BJ (cell line): ENCODE measurements at regions not wholly inside any gene's neighbourhood (a gene's known extent, or its start where the extent isn't known, plus 50 kb on each side); places are given as distances from the start of the nearest gene placed in this dataset.

Experiments
- CTCF ChIA-PET: fragments of 350-600 bp; formaldehyde crosslinking; extraction: SDS; loops from one replicate; lab custom pipeline; 2021; ENCODE audit warnings: antibody characterized with exemption, inconsistent platforms; lab: Yijun Ruan, JAX
- POLR2A ChIA-PET: fragments of 300-600 bp; sonication (Branson Sonifier 250); formaldehyde crosslinking; extraction: SDS; loops from one replicate; lab custom pipeline; 2021; ENCODE audit warnings: antibody characterized with exemption; lab: Charles Lee
- DNase-seq: peaks from one replicate; pipeline ENCODE4 v3.0.0-alpha.2; 2011; ENCODE audit warnings: low read depth
- H3K27me3 ChIP-seq: 2 replicates; pipeline ENCODE4 v1.6.0; 2011; ENCODE audit warnings: low read length; ENCODE audit not compliant: control insufficient read depth, insufficient read depth
- H3K36me3 ChIP-seq: 2 replicates; pipeline ENCODE4 v1.5.1; 2011; ENCODE audit warnings: low read length; ENCODE audit not compliant: control insufficient read depth, insufficient read depth
- H3K4me3 ChIP-seq: 2 replicates; pipeline ENCODE4 v1.5.1; 2011; ENCODE audit warnings: low read depth, mild to moderate bottlenecking, control low read depth, low read length
- CTCF ChIP-seq: IDR thresholded peaks from 2 replicates; pipeline ENCODE4 v1.5.1; 2011; ENCODE audit warnings: low read depth, mild to moderate bottlenecking, control low read depth, inconsistent platforms, low read length, moderate library complexity; ENCODE audit not compliant: insufficient read depth

- DNase-seq = no peak
- H3K4me3 ChIP-seq = no peak overlapping the region
- CTCF ChIA-PET = no interaction called here
- POLR2A ChIA-PET = no interaction called here
- TF ChIP-seq CTCF = no peak
- H3K36me3 ChIP-seq = no peaks in the 10 kb centered on the region
- no peaks in the 10 kb centered on the region for H3K27me3 ChIP-seq
These were observed 110.3 kb upstream of the CNTN1 start for GRCh38 chr12:40581889-40582288.

DNA sequence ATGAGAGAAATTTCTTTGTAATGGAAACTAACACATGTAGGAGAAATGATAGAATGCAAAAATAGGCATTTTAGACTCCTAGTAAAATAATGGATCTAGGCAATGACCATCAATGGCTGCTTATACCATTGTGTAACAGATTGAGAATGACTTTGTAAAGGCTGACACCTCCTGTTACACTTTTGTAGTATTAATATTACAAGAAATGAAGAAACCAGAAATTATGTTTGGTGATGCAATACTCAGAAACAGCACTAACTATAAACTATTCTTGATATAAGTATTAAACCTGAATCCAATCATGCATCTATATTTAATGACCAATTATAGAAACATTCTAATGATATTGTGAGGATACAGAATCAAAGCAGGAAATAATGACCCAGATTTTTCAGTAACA is 108.5 kb upstream of the CNTN1 start:
- TF ChIP-seq CTCF = no peak
- POLR2A ChIA-PET = no interaction called here
- Histone ChIP-seq H3K27me3 (no peaks in the 10 kb centered on the region), H3K4me3 (no peak overlapping the region), H3K36me3 (no peaks in the 10 kb centered on the region)
- CTCF ChIA-PET = no interaction called here
- DNase-seq = no peak

DNA sequence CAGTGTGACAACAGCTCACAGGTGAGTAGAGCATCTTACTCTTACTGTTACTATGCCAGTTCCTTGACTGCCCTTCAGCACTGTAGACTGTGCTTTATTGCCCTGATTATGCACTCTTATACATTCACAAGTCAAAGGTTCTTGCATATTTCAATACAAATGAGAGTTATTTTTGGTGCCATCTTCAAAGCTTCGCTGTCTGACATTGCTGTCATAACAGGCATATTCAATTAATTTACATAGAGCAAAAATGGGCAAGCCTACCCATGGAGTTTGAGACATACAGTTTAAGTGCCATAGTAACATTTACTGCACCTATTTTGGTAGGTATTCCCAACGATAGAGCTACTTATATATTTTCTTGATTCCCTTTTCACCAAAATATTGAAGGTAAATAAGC is 107.5 kb upstream of the CNTN1 start:
- ChIA-PET CTCF (no interaction called here), POLR2A (no interaction called here)
- no peak for DNase-seq
- no peak for TF ChIP-seq CTCF
- Histone ChIP-seq H3K4me3 (no peak overlapping the region), H3K36me3 (no peaks in the 10 kb centered on the region), H3K27me3 (no peaks in the 10 kb centered on the region)

GRCh38 chr12:40586823-40587222 is 105.4 kb upstream of the CNTN1 start:
- CTCF ChIA-PET = no interaction called here
- POLR2A ChIA-PET = no interaction called here
- Histone ChIP-seq H3K4me3 (no peak overlapping the region), H3K36me3 (no peaks in the 10 kb centered on the region), H3K27me3 (no peaks in the 10 kb centered on the region)
- TF ChIP-seq CTCF = no peak
- DNase-seq = no peak

- Histone ChIP-seq H3K36me3 (no peaks in the 10 kb centered on the region), H3K27me3 (no peaks in the 10 kb centered on the region), H3K4me3 (no peak overlapping the region)
- CTCF ChIA-PET = no interaction called here
- POLR2A ChIA-PET = no interaction called here
- TF ChIP-seq CTCF = no peak
- DNase-seq = no peak
These were observed 104.8 kb upstream of the CNTN1 start for GRCh38 chr12:40587421-40587820.
